Mammary epithelial cell (primary cell): ENCODE measurements at regions not wholly inside any gene's neighbourhood (a gene's known extent, or its start where the extent isn't known, plus 50 kb on each side); places are given as distances from the start of the nearest gene placed in this dataset.

Experiments used
- CTCF ChIP-seq, 2 donors: IDR thresholded peaks in 1 of 2; conservative IDR thresholded peaks in 1 of 2; 2 replicates each; pipeline ENCODE4 v1.5.1; 2011 to 2012; ENCODE audit warnings: inconsistent platforms in 2 of 2, low read length in 2 of 2, mild to moderate bottlenecking in 2 of 2, control low read depth in 1 of 2, low read depth in 1 of 2; ENCODE audit not compliant: insufficient read depth in 1 of 2; ENCODE audit errors: extremely low read depth in 1 of 2
- EZH2 ChIP-seq: IDR thresholded peaks from 2 replicates; pipeline ENCODE4 v1.6.1; 2012; ENCODE audit warnings: low read length, inconsistent platforms, borderline replicate concordance

- no peak for TF ChIP-seq CTCF (conservative IDR thresholded peaks at IDR 0.05 in 1 of 2, IDR thresholded peaks at IDR 0.05 in 1 of 2; ENCODE audit: extremely low read depth in 1 of 2, insufficient read depth in 1 of 2, low read depth in 1 of 2, low read length in 2 of 2)
- no peak for TF ChIP-seq EZH2
These were observed 1398.0 kb upstream of the NXPH2 start for GRCh38 chr2:140178234-140178633.
